ENCODE measurements at regions not wholly inside any gene's neighbourhood (a gene's known extent, or its start where the extent isn't known, plus 50 kb on each side); places are given as distances from the start of the nearest gene placed in this dataset.
"Not testable (repeated sequence)": the region's sequence is repeated elsewhere in the genome, so short reads cannot be mapped to it uniquely, and the experiment has no call there.

- H3K27ac Mint-ChIP-seq = no peak overlapping the region
- no peaks in the 10 kb centered on the region for H3K4me1 Mint-ChIP-seq
- no peak overlapping the region for H3K4me3 Mint-ChIP-seq
- H3K27me3 Mint-ChIP-seq = no peaks in the 10 kb centered on the region
- DNase-seq = no peak
- POLR2A ChIA-PET = no interaction called here
- no peaks in the 10 kb centered on the region for H3K36me3 Mint-ChIP-seq (ENCODE audit: low read depth)
- peaks cover 18% of the 10 kb centered on the region for H3K9me3 Mint-ChIP-seq
- CTCF ChIA-PET = no interaction called here
These were observed 1202.8 kb downstream of the ROBO2 start for GRCh38 chr3:78242724-78243123.

GRCh38 chr3:78244136-78244535 lies 1204.2 kb downstream of the ROBO2 start:
- Mint-ChIP-seq H3K36me3 (ENCODE audit: low read depth) (no peaks in the 10 kb centered on the region), H3K27me3 (no peaks in the 10 kb centered on the region)
- no peak for DNase-seq

GRCh38 chr3:78249294-78249693 lies 1209.4 kb downstream of the ROBO2 start:
- CTCF ChIA-PET = no interaction called here
- Mint-ChIP-seq H3K36me3 (ENCODE audit: low read depth) (no peaks in the 10 kb centered on the region), H3K27me3 (no peaks in the 10 kb centered on the region), H3K9me3 (peaks cover 5% of the 10 kb centered on the region), H3K27ac (no peak overlapping the region), H3K4me1 (no peaks in the 10 kb centered on the region), H3K4me3 (no peak overlapping the region)
- DNase-seq = no peak
- POLR2A ChIA-PET = no interaction called here

More at GRCh38 chr3:78244136-78244535, 1204.2 kb downstream of the ROBO2 start:
- H3K4me3 Mint-ChIP-seq = no peak overlapping the region
- ChIA-PET CTCF (interaction anchor here (0.6 kb wide), 1 partner anchor 49 kb away, joined by 4 read pairs; no protein-coding TSS in a partner anchor), POLR2A (no interaction called here)
- H3K9me3 Mint-ChIP-seq = peaks cover 18% of the 10 kb centered on the region
- no peaks in the 10 kb centered on the region for H3K4me1 Mint-ChIP-seq
- no peak overlapping the region for H3K27ac Mint-ChIP-seq

- no peak overlapping the region for H3K4me3 Mint-ChIP-seq
- DNase-seq = no peak
- no peaks in the 10 kb centered on the region for H3K27me3 Mint-ChIP-seq
- POLR2A ChIA-PET = no interaction called here
- no peaks in the 10 kb centered on the region for H3K4me1 Mint-ChIP-seq
- CTCF ChIA-PET = no interaction called here
- H3K36me3 Mint-ChIP-seq (ENCODE audit: low read depth) = no peaks in the 10 kb centered on the region
- no peaks in the 10 kb centered on the region for H3K9me3 Mint-ChIP-seq
- H3K27ac Mint-ChIP-seq = no peak overlapping the region
These were observed 1214.0 kb downstream of the ROBO2 start for GRCh38 chr3:78253860-78254259.

- ChIA-PET POLR2A (no interaction called here), CTCF (no interaction called here)
- no peak overlapping the region for H3K4me3 Mint-ChIP-seq
- no peaks in the 10 kb centered on the region for H3K27me3 Mint-ChIP-seq
- no peak overlapping the region for H3K27ac Mint-ChIP-seq
- no peaks in the 10 kb centered on the region for H3K4me1 Mint-ChIP-seq
- no peak for DNase-seq
- no peaks in the 10 kb centered on the region for H3K9me3 Mint-ChIP-seq
- no peaks in the 10 kb centered on the region for H3K36me3 Mint-ChIP-seq (ENCODE audit: low read depth)
These were observed 1215.5 kb downstream of the ROBO2 start for GRCh38 chr3:78255403-78255802.

GRCh38 chr3:78256123-78256522 lies 1216.2 kb downstream of the ROBO2 start:
- H3K27ac Mint-ChIP-seq = no peak overlapping the region
- no peak overlapping the region for H3K4me3 Mint-ChIP-seq
- H3K27me3 Mint-ChIP-seq = no peaks in the 10 kb centered on the region
- H3K9me3 Mint-ChIP-seq = no peaks in the 10 kb centered on the region
- CTCF ChIA-PET = interaction anchor here (0.6 kb wide), 1 partner anchor 868 kb away, joined by 3 read pairs; no protein-coding TSS in a partner anchor
- POLR2A ChIA-PET = no interaction called here
- H3K4me1 Mint-ChIP-seq = no peaks in the 10 kb centered on the region
- no peak for DNase-seq
- H3K36me3 Mint-ChIP-seq (ENCODE audit: low read depth) = no peaks in the 10 kb centered on the region

- ChIA-PET CTCF (no interaction called here), POLR2A (no interaction called here)
- H3K27ac Mint-ChIP-seq = no peak overlapping the region
- no peaks in the 10 kb centered on the region for H3K4me1 Mint-ChIP-seq
- H3K9me3 Mint-ChIP-seq = peaks cover 5% of the 10 kb centered on the region
- DNase-seq = no peak
- no peaks in the 10 kb centered on the region for H3K27me3 Mint-ChIP-seq
- H3K4me3 Mint-ChIP-seq = no peak overlapping the region
- no peaks in the 10 kb centered on the region for H3K36me3 Mint-ChIP-seq (ENCODE audit: low read depth)
These were observed 1218.1 kb downstream of the ROBO2 start for GRCh38 chr3:78257951-78258530.

GRCh38 chr3:78258798-78259197 lies 1218.9 kb downstream of the ROBO2 start:
- no peaks in the 10 kb centered on the region for H3K4me1 Mint-ChIP-seq
- no peaks in the 10 kb centered on the region for H3K27me3 Mint-ChIP-seq
- ChIA-PET CTCF (no interaction called here), POLR2A (no interaction called here)
- no peak overlapping the region for H3K4me3 Mint-ChIP-seq
- peaks cover 5% of the 10 kb centered on the region for H3K9me3 Mint-ChIP-seq
- no peaks in the 10 kb centered on the region for H3K36me3 Mint-ChIP-seq (ENCODE audit: low read depth)
- no peak overlapping the region for H3K27ac Mint-ChIP-seq
- DNase-seq = no peak

- H3K27me3 Mint-ChIP-seq = no peaks in the 10 kb centered on the region
- peaks cover 5% of the 10 kb centered on the region for H3K9me3 Mint-ChIP-seq
- ChIA-PET POLR2A (no interaction called here), CTCF (interaction anchor here (1.1 kb wide), 1 partner anchor 10 kb away, joined by 3 read pairs; no protein-coding TSS in a partner anchor)
- H3K4me3 Mint-ChIP-seq = no peak overlapping the region
- H3K4me1 Mint-ChIP-seq = no peaks in the 10 kb centered on the region
- no peak overlapping the region for H3K27ac Mint-ChIP-seq
- H3K36me3 Mint-ChIP-seq (ENCODE audit: low read depth) = no peaks in the 10 kb centered on the region
- DNase-seq = no peak
These were observed 1220.5 kb downstream of the ROBO2 start for GRCh38 chr3:78260388-78260787.

GRCh38 chr3:78266550-78266949 lies 1226.7 kb downstream of the ROBO2 start:
- H3K4me1 Mint-ChIP-seq; H3K27me3 Mint-ChIP-seq; CTCF ChIA-PET; H3K36me3 Mint-ChIP-seq (ENCODE audit: low read depth); H3K27ac Mint-ChIP-seq; H3K4me3 Mint-ChIP-seq; DNase-seq; H3K9me3 Mint-ChIP-seq; POLR2A ChIA-PET: not testable (repeated sequence)

GRCh38 chr3:78267235-78267634 lies 1227.3 kb downstream of the ROBO2 start:
- H3K4me3 Mint-ChIP-seq = no peak overlapping the region
- ChIA-PET CTCF (no interaction called here), POLR2A (no interaction called here)
- H3K9me3 Mint-ChIP-seq = peaks cover 8% of the 10 kb centered on the region
- no peaks in the 10 kb centered on the region for H3K27me3 Mint-ChIP-seq
- DNase-seq = no peak
- no peak overlapping the region for H3K27ac Mint-ChIP-seq
- no peaks in the 10 kb centered on the region for H3K36me3 Mint-ChIP-seq (ENCODE audit: low read depth)
- no peaks in the 10 kb centered on the region for H3K4me1 Mint-ChIP-seq

GRCh38 chr3:78268087-78268486 lies 1228.2 kb downstream of the ROBO2 start:
- no peak overlapping the region for H3K27ac Mint-ChIP-seq
- CTCF ChIA-PET = no interaction called here
- no peak for DNase-seq
- peaks cover 4% of the 10 kb centered on the region for H3K9me3 Mint-ChIP-seq
- no peaks in the 10 kb centered on the region for H3K27me3 Mint-ChIP-seq
- no peaks in the 10 kb centered on the region for H3K4me1 Mint-ChIP-seq
- no peaks in the 10 kb centered on the region for H3K36me3 Mint-ChIP-seq (ENCODE audit: low read depth)
- POLR2A ChIA-PET = no interaction called here
- H3K4me3 Mint-ChIP-seq = no peak overlapping the region

- Mint-ChIP-seq H3K4me3 (no peak overlapping the region), H3K4me1 (no peaks in the 10 kb centered on the region), H3K27me3 (no peaks in the 10 kb centered on the region), H3K27ac (no peak overlapping the region), H3K9me3 (peaks cover 4% of the 10 kb centered on the region), H3K36me3 (ENCODE audit: low read depth) (no peaks in the 10 kb centered on the region)
- DNase-seq = no peak
- CTCF ChIA-PET = no interaction called here
- POLR2A ChIA-PET = no interaction called here
These were observed 1229.1 kb downstream of the ROBO2 start for GRCh38 chr3:78268716-78269668.

GRCh38 chr3:78273326-78273725 lies 1233.4 kb downstream of the ROBO2 start:
- CTCF ChIA-PET = no interaction called here
- no peaks in the 10 kb centered on the region for H3K27me3 Mint-ChIP-seq

More at GRCh38 chr3:78273326-78273725, 1233.4 kb downstream of the ROBO2 start:
- Mint-ChIP-seq H3K36me3 (ENCODE audit: low read depth) (no peaks in the 10 kb centered on the region), H3K4me3 (no peak overlapping the region), H3K4me1 (no peaks in the 10 kb centered on the region), H3K27ac (no peak overlapping the region), H3K9me3 (no peaks in the 10 kb centered on the region)
- DNase-seq = no peak
- POLR2A ChIA-PET = no interaction called here
